Lung (tissue), 11 donors: ENCODE measurements at regions not wholly inside any gene's neighbourhood (a gene's known extent, or its start where the extent isn't known, plus 50 kb on each side); places are given as distances from the start of the nearest gene placed in this dataset.

Experiments used
- ATAC-seq: fragments of 200-7000 bp; cut with Tn5 transposase; one replicate; pipeline ENCODE4 v1.9.1; 2020; ENCODE audit warnings: moderate number of reproducible peaks; ENCODE audit not compliant: insufficient read depth, low FRiP score
- DNase-seq, 3 donors: peaks; one replicate each; pipeline ENCODE4 v3.0.0-alpha.2; 2013 to 2017
- H3K27ac ChIP-seq, 2 donors: one replicate each; pipeline ENCODE4 v1.5.1; 2013; ENCODE audit warnings: mild to moderate bottlenecking in 2 of 2, moderate library complexity in 2 of 2, control low read depth in 1 of 2, inconsistent platforms in 1 of 2, low read depth in 1 of 2, low read length in 1 of 2
- H3K27me3 ChIP-seq, 3 donors: one replicate each; pipeline ENCODE4 v1.5.1; 2013; ENCODE audit warnings: low read length in 2 of 3; ENCODE audit not compliant: control insufficient read depth in 3 of 3, insufficient read depth in 3 of 3
- H3K36me3 ChIP-seq, 4 donors: one replicate each; pipeline ENCODE4 v1.5.1; 2013; ENCODE audit warnings: low read length in 4 of 4, mild to moderate bottlenecking in 1 of 4, moderate library complexity in 1 of 4; ENCODE audit not compliant: control insufficient read depth in 4 of 4, insufficient read depth in 4 of 4
- H3K4me1 ChIP-seq, 5 donors: one replicate each; pipeline ENCODE4 v1.5.1; 2013; ENCODE audit warnings: low read length in 5 of 5, mild to moderate bottlenecking in 2 of 5, moderate library complexity in 1 of 5; ENCODE audit not compliant: control insufficient read depth in 5 of 5, insufficient read depth in 5 of 5
- H3K4me3 ChIP-seq: one replicate; pipeline ENCODE4 v1.5.1; 2013; ENCODE audit warnings: mild to moderate bottlenecking, control low read depth, moderate library complexity
- H3K9ac ChIP-seq, 2 donors: one replicate each; pipeline ENCODE4 v1.5.1; 2013; ENCODE audit warnings: low read length in 2 of 2, control low read depth in 1 of 2; ENCODE audit not compliant: insufficient read depth in 1 of 2
- H3K9me3 ChIP-seq, 4 donors: one replicate each; pipeline ENCODE4 v1.5.1; 2013; ENCODE audit warnings: low read length in 3 of 4, mild to moderate bottlenecking in 1 of 4, moderate library complexity in 1 of 4; ENCODE audit not compliant: control insufficient read depth in 4 of 4, insufficient read depth in 3 of 4
- CTCF ChIP-seq: IDR thresholded peaks from 2 replicates; pipeline ENCODE4 v1.5.1; 2012; ENCODE audit warnings: mild to moderate bottlenecking; ENCODE audit errors: control extremely low read depth, extremely low read depth
- WGBS, 2 donors: extraction: QIAGEN DNeasy Blood & Tissue Kit; methylation state at CpG; one replicate each; pipeline ENCODE4 v1.1.7; 2013; 5-methylcytosine and 5-hydroxymethylcytosine counted together
- donor health status: control.
- donor health status: control.
- donor health status: Bipolar disorder and iron deficiency.
- donor health status: healthy.
- donor health status: DM: yes; HTN: yes; CAD: no.

- no peak for TF ChIP-seq CTCF
- Histone ChIP-seq H3K4me1 (no peaks in the 10 kb centered on the region), H3K36me3 (no peaks in the 10 kb centered on the region), H3K27ac (no peak overlapping the region), H3K4me3 (no peak overlapping the region), H3K9ac (no peak overlapping the region), H3K27me3 (no peaks in the 10 kb centered on the region), H3K9me3 (peaks cover 0 to 4% (median 2%) of the 10 kb centered on the region in 4 donors)
- no peak for DNase-seq
- no peak for ATAC-seq
- 57 to 76% methylated on average over 3 of the region's 3 CpGs for WGBS, 2 donors
These were observed 276.0 kb downstream of the SHOX start for GRCh38 chrX:906586-906985.

- H3K27me3 ChIP-seq: no peaks in the 10 kb centered on the region
- no peak overlapping the region for H3K4me3 ChIP-seq
- peaks cover 0 to 6% (median 3%) of the 10 kb centered on the region in 4 donors for H3K9me3 ChIP-seq
- TF ChIP-seq CTCF: no peak
- DNase-seq (no peak), ATAC-seq (no peak)
- no peak overlapping the region for H3K27ac ChIP-seq
- H3K4me1 ChIP-seq: no peaks in the 10 kb centered on the region
- no peak overlapping the region for H3K9ac ChIP-seq
- 83 to 84% methylated on average over 19 of the region's 19 CpGs for WGBS, 2 donors
- no peaks in the 10 kb centered on the region for H3K36me3 ChIP-seq
These were observed 275.4 kb downstream of the SHOX start for GRCh38 chrX:905848-906566.

- H3K27ac ChIP-seq: no peak overlapping the region
- 72 to 82% methylated on average over 15 of the region's 15 CpGs for WGBS, 2 donors
- no peaks in the 10 kb centered on the region for H3K27me3 ChIP-seq
- no peak for TF ChIP-seq CTCF
- peaks cover 0 to 6% (median 2%) of the 10 kb centered on the region in 4 donors for H3K9me3 ChIP-seq
- H3K36me3 ChIP-seq: no peaks in the 10 kb centered on the region
- no peak overlapping the region for H3K4me3 ChIP-seq
- no peak overlapping the region for H3K9ac ChIP-seq
- DNase-seq (no peak), ATAC-seq (no peak)
- H3K4me1 ChIP-seq: no peaks in the 10 kb centered on the region
These were observed 272.5 kb downstream of the SHOX start for GRCh38 chrX:903116-903515.

- ATAC-seq (no peak), DNase-seq (no peak)
- Histone ChIP-seq H3K9me3 (peaks cover 4 to 7% (median 6%) of the 10 kb centered on the region in 4 donors), H3K4me1 (no peaks in the 10 kb centered on the region), H3K27me3 (no peaks in the 10 kb centered on the region), H3K27ac (no peak overlapping the region), H3K9ac (no peak overlapping the region), H3K36me3 (no peaks in the 10 kb centered on the region), H3K4me3 (no peak overlapping the region)
- 81 to 88% methylated on average over 3 of the region's 3 CpGs for WGBS, 2 donors
- TF ChIP-seq CTCF: no peak
These were observed 265.7 kb downstream of the SHOX start for GRCh38 chrX:896256-896655.
